SU-DHL-6 (cell line): ENCODE measurements at regions not wholly inside any gene's neighbourhood (a gene's known extent, or its start where the extent isn't known, plus 50 kb on each side); places are given as distances from the start of the nearest gene placed in this dataset.

Source experiments
- H2AFZ ChIP-seq: fragments of 200-600 bp; sonication (generic); 2 replicates; pipeline ENCODE4 v1.6.1; 2014; ENCODE audit warnings: low read depth, mild to moderate bottlenecking, moderate library complexity, mixed read lengths, antibody characterized with exemption, low read length; ENCODE audit not compliant: severe bottlenecking
- H3F3A ChIP-seq: fragments of 200-600 bp; shearing (Covaris generic); 2 replicates; pipeline ENCODE4 v1.6.0; 2016; ENCODE audit warnings: antibody characterized with exemption, mild to moderate bottlenecking; ENCODE audit not compliant: insufficient read depth
- H3K27ac ChIP-seq: fragments of 200-600 bp; sonication (generic); 2 replicates; pipeline ENCODE4 v1.5.1; 2016; ENCODE audit warnings: low read depth, mild to moderate bottlenecking, low read length, moderate library complexity, mixed read lengths
- H3K27me3 ChIP-seq: fragments of 200-600 bp; sonication (generic), shearing (Covaris generic); 2 replicates; pipeline ENCODE4 v1.6.0; 2014; ENCODE audit warnings: mild to moderate bottlenecking, low read length
- H3K36me3 ChIP-seq: fragments of 200-600 bp; sonication (generic); 2 replicates; pipeline ENCODE4 v1.6.1; 2014; ENCODE audit warnings: mild to moderate bottlenecking, low read length, mixed read lengths
- H3K4me2 ChIP-seq: fragments of 300-600, 200-600 bp; shearing (Covaris generic), sonication (generic); 2 replicates; pipeline ENCODE4 v1.6.0; 2014; ENCODE audit warnings: low read length, low read depth, mild to moderate bottlenecking; ENCODE audit not compliant: poor library complexity, severe bottlenecking
- H3K4me3 ChIP-seq: fragments of 200-600 bp; sonication (generic); 2 replicates; pipeline ENCODE4 v1.5.1; 2014; ENCODE audit warnings: antibody characterized with exemption, low read length, mild to moderate bottlenecking, mixed read lengths; ENCODE audit not compliant: insufficient read depth, poor library complexity, severe bottlenecking
- H3K79me2 ChIP-seq: fragments of 200-600 bp; sonication (generic); 2 replicates; pipeline ENCODE4 v1.6.1; 2014; ENCODE audit warnings: mild to moderate bottlenecking, low read length, moderate library complexity; ENCODE audit not compliant: insufficient read depth
- H3K9ac ChIP-seq: fragments of 200-600 bp; sonication (generic); 2 replicates; pipeline ENCODE4 v1.7.0; 2014; ENCODE audit warnings: mild to moderate bottlenecking, low read length
- H3K9me2 ChIP-seq: fragments of 200-600 bp; sonication (generic); replicated peaks from 2 replicates; pipeline ENCODE4 v1.6.1; 2014; ENCODE audit warnings: low read length; ENCODE audit not compliant: insufficient read depth
- H3K9me3 ChIP-seq: fragments of 200-600 bp; sonication (generic); 2 replicates; pipeline ENCODE4 v1.6.1; 2014; ENCODE audit warnings: low read length, mixed read lengths; ENCODE audit not compliant: insufficient read depth
- H4K20me1 ChIP-seq: fragments of 200-600 bp; sonication (generic); 2 replicates; pipeline ENCODE4 v1.6.1; 2014; ENCODE audit warnings: low read depth, mild to moderate bottlenecking, antibody characterized with exemption, low read length, moderate library complexity, mixed read lengths
- EZH2phosphoT487 ChIP-seq: fragments of 200-600 bp; sonication (generic), shearing (Covaris generic); conservative IDR thresholded peaks from 2 replicates; pipeline ENCODE4 v1.6.1; 2018; ENCODE audit warnings: mild to moderate bottlenecking, antibody characterized with exemption, low read length, moderate library complexity, mixed read lengths
- TF ChIP-seq, protein P1 (sequence below): fragments of 200-600 bp; sonication (generic); IDR thresholded peaks from one replicate; pipeline ENCODE4 v1.5.1; 2017; ENCODE audit warnings: antibody characterized with exemption, mild to moderate bottlenecking, low read length, moderate library complexity; ENCODE audit not compliant: insufficient read depth, poor library complexity, severe bottlenecking

DNA sequence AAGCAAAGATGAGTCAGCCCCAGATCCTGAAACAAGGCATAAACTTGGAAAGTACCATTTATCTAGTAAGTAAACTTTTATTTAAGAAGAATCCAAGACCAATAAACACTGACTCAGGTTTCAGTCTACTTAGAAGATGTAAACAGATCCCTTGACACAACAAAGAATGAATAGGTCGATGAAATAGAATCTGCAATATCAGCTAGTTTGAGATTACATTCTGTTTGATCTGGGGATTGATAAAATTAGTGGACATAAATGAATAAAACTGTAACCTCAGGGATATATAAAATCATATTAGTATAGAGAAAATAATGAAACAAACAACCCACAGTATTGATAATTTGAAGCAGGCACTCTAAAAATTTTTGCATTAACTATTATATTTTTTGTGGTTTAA, 708.9 kb downstream of the FAM181B start:
- Histone ChIP-seq H3K27me3 (no peaks in the 10 kb centered on the region), H3K36me3 (no peaks in the 10 kb centered on the region), H4K20me1 (no peaks in the 10 kb centered on the region), H3K9me2 (no peaks in the 10 kb centered on the region), H3K9me3 (no peaks in the 10 kb centered on the region), H3K9ac (no peak overlapping the region), H3K4me2 (no peak overlapping the region), H2AFZ (no peak overlapping the region), H3K27ac (no peak overlapping the region), H3F3A (no peaks in the 10 kb centered on the region), H3K4me3 (no peak overlapping the region), H3K79me2 (no peaks in the 10 kb centered on the region)
- no peak for TF ChIP-seq EZH2phosphoT487
- TF ChIP-seq, protein P1, sequence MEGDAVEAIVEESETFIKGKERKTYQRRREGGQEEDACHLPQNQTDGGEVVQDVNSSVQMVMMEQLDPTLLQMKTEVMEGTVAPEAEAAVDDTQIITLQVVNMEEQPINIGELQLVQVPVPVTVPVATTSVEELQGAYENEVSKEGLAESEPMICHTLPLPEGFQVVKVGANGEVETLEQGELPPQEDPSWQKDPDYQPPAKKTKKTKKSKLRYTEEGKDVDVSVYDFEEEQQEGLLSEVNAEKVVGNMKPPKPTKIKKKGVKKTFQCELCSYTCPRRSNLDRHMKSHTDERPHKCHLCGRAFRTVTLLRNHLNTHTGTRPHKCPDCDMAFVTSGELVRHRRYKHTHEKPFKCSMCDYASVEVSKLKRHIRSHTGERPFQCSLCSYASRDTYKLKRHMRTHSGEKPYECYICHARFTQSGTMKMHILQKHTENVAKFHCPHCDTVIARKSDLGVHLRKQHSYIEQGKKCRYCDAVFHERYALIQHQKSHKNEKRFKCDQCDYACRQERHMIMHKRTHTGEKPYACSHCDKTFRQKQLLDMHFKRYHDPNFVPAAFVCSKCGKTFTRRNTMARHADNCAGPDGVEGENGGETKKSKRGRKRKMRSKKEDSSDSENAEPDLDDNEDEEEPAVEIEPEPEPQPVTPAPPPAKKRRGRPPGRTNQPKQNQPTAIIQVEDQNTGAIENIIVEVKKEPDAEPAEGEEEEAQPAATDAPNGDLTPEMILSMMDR = no peak

DNA sequence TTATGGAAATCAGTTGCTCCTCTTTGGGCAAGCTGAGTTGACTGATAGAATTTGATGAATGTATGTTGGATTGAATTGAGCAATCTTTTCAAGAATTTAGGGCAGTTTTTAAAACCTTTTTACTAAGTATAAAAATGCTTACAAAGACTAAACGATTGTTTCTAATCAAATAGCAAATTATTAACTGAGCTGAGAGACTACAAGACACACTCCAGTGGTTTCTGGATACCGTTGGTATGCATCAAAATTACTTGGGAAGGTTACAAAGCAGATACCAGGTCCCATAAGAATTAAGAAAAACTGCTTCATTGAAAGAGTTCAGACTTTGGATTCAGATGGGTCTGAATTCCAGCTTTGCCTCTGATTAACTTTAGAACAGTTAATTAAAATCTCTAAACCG, 721.4 kb downstream of the FAM181B start:
- no peaks in the 10 kb centered on the region for H3K79me2 ChIP-seq
- no peak overlapping the region for H3K4me2 ChIP-seq
- no peak overlapping the region for H3K9ac ChIP-seq
- no peaks in the 10 kb centered on the region for H3K36me3 ChIP-seq
- no peak overlapping the region for H3K27ac ChIP-seq
- no peaks in the 10 kb centered on the region for H3K9me3 ChIP-seq
- no peak overlapping the region for H2AFZ ChIP-seq
- H3K27me3 ChIP-seq = no peaks in the 10 kb centered on the region
- TF ChIP-seq, protein P1 = no peak
- no peak for TF ChIP-seq EZH2phosphoT487
- no peaks in the 10 kb centered on the region for H4K20me1 ChIP-seq
- no peaks in the 10 kb centered on the region for H3K9me2 ChIP-seq
- H3F3A ChIP-seq = no peaks in the 10 kb centered on the region
- no peak overlapping the region for H3K4me3 ChIP-seq

DNA sequence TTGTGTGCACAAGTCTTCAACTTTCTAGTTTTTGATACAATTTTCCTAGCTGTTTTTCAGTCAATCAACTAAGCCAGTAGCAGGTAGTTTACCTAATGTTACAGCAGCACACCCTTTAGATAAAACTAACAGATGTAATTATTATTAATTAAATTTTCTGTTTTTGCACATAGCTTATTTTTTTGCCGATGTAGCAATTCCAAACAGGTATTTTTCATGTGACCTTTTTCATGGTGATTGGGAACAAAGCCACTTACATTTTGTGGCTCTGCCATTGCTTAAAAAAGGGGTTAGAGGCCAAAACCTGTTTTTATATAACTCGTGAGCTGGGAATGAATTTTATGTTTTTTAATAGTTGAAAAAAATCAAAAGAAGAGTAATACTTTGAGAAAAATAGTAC, 724.5 kb downstream of the FAM181B start:
- no peaks in the 10 kb centered on the region for H3K9me3 ChIP-seq
- H3K4me3 ChIP-seq = no peak overlapping the region
- H3K36me3 ChIP-seq = no peaks in the 10 kb centered on the region
- no peaks in the 10 kb centered on the region for H3K27me3 ChIP-seq
- no peak overlapping the region for H3K27ac ChIP-seq
- TF ChIP-seq EZH2phosphoT487 = no peak
- TF ChIP-seq, protein P1 = no peak
- H4K20me1 ChIP-seq = no peaks in the 10 kb centered on the region
- no peak overlapping the region for H3K4me2 ChIP-seq
- no peak overlapping the region for H3K9ac ChIP-seq
- no peaks in the 10 kb centered on the region for H3K9me2 ChIP-seq
- H3F3A ChIP-seq = no peaks in the 10 kb centered on the region
- no peaks in the 10 kb centered on the region for H3K79me2 ChIP-seq
- H2AFZ ChIP-seq = no peak overlapping the region

DNA sequence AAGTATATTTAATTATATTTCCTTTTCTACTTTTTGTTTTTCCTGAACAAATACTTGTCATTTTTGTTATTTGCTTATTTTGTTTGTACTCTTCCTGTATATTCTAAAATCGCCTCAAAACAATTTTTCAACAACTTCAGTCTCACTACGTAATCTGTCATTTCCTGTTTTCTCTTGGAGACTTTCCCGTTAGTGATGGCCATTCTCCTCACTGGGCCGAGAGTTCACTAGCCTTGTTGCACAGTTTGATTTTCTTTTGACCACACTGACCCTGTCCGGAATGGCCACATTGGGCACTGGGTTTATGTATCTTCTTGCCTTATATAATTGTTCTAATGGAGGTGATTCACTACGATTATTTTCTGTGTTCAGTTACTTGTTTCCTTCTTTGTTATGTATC, 726.1 kb downstream of the FAM181B start:
- H3K9me3 ChIP-seq = no peaks in the 10 kb centered on the region
- H2AFZ ChIP-seq = no peak overlapping the region
- no peaks in the 10 kb centered on the region for H3K9me2 ChIP-seq
- H3K4me2 ChIP-seq = no peak overlapping the region
- H4K20me1 ChIP-seq = no peaks in the 10 kb centered on the region
- H3K79me2 ChIP-seq = no peaks in the 10 kb centered on the region
- no peaks in the 10 kb centered on the region for H3K36me3 ChIP-seq
- H3F3A ChIP-seq = no peaks in the 10 kb centered on the region
- no peak overlapping the region for H3K9ac ChIP-seq
- TF ChIP-seq EZH2phosphoT487 = no peak
- TF ChIP-seq, protein P1 = no peak
- no peak overlapping the region for H3K4me3 ChIP-seq
- no peak overlapping the region for H3K27ac ChIP-seq
- H3K27me3 ChIP-seq = no peaks in the 10 kb centered on the region
